Activated B cell treated with CpG ODN at 0.5 μM for 24 hours (primary cell): ENCODE measurements at regions not wholly inside any gene's neighbourhood (a gene's known extent, or its start where the extent isn't known, plus 50 kb on each side); places are given as distances from the start of the nearest gene placed in this dataset.

ENCODE experiments used
- ATAC-seq: fragments of 200-7000 bp; cut with Tn5 transposase; one replicate; pipeline ENCODE4 v1.10.0; 2021; ENCODE audit warnings: low read depth, mild to moderate bottlenecking, moderate library complexity
- CTCF ChIA-PET: fragments of 350-600 bp; sonication (Branson Sonifier 250); formaldehyde crosslinking; loops from one replicate; lab custom pipeline; 2021; ENCODE audit warnings: antibody characterized with exemption; lab: Charles Lee
- POLR2A ChIA-PET: fragments of 350-600 bp; sonication (Branson Sonifier 250); formaldehyde crosslinking; loops from one replicate; lab custom pipeline; 2021; ENCODE audit warnings: antibody characterized with exemption; lab: Charles Lee
- DNase-seq: peaks from one replicate; pipeline ENCODE4 v3.0.0; 2022
- H3K27ac Mint-ChIP-seq: one replicate; pipeline ENCODE4 v1.8.0; 2020; ENCODE audit warnings: mixed read lengths
- H3K27me3 Mint-ChIP-seq: one replicate; pipeline ENCODE4 v1.8.0; 2021; ENCODE audit warnings: mixed read lengths
- H3K36me3 Mint-ChIP-seq: one replicate; pipeline ENCODE4 v1.8.0; 2021; ENCODE audit warnings: low read depth, mixed read lengths
- H3K4me1 Mint-ChIP-seq: one replicate; pipeline ENCODE4 v1.8.0; 2021; ENCODE audit warnings: mixed read lengths
- H3K4me3 Mint-ChIP-seq: one replicate; pipeline ENCODE4 v1.8.0; 2020; ENCODE audit warnings: mild to moderate bottlenecking, mixed read lengths
- H3K9me3 Mint-ChIP-seq: one replicate; pipeline ENCODE4 v1.8.0; 2020; ENCODE audit warnings: mixed read lengths
- CTCF ChIP-seq: fragments of 200-600 bp; IDR thresholded peaks from one replicate; pipeline ENCODE4 v1.8.0; 2022; ENCODE audit warnings: antibody characterized with exemption, mild to moderate bottlenecking
- intact Hi-C: fragments of 100-400 bp; cut with micrococcal nuclease; formaldehyde crosslinking; loops from one replicate; pipeline ENCODE4 v1.15.1; 2024

GRCh38 chr6:54778731-54779130 is 67.8 kb upstream of the FAM83B start:
- no peak overlapping the region for H3K27ac Mint-ChIP-seq
- H3K4me3 Mint-ChIP-seq = no peak overlapping the region
- no peaks in the 10 kb centered on the region for H3K27me3 Mint-ChIP-seq
- ATAC-seq (no peak), DNase-seq (no peak)
- ChIA-PET CTCF (no interaction called here), POLR2A (no interaction called here)
- no peaks in the 10 kb centered on the region for H3K4me1 Mint-ChIP-seq
- intact Hi-C loops = no loop called here
- no peaks in the 10 kb centered on the region for H3K36me3 Mint-ChIP-seq
- TF ChIP-seq CTCF = no peak
- peaks cover 2% of the 10 kb centered on the region for H3K9me3 Mint-ChIP-seq

GRCh38 chr6:54784011-54784410 is 62.6 kb upstream of the FAM83B start:
- intact Hi-C loops = no loop called here
- no peak overlapping the region for H3K27ac Mint-ChIP-seq
- POLR2A ChIA-PET = no interaction called here
- ATAC-seq = no peak
- H3K9me3 Mint-ChIP-seq = peaks cover 2% of the 10 kb centered on the region
- CTCF ChIA-PET = no interaction called here
- no peak for TF ChIP-seq CTCF
- H3K4me1 Mint-ChIP-seq = no peaks in the 10 kb centered on the region
- no peak for DNase-seq
- no peaks in the 10 kb centered on the region for H3K27me3 Mint-ChIP-seq
- no peaks in the 10 kb centered on the region for H3K36me3 Mint-ChIP-seq
- no peak overlapping the region for H3K4me3 Mint-ChIP-seq

GRCh38 chr6:54786154-54786553 is 60.4 kb upstream of the FAM83B start:
- POLR2A ChIA-PET = no interaction called here

GRCh38 chr6:54787825-54788224 is 58.7 kb upstream of the FAM83B start:
- Mint-ChIP-seq H3K4me1 (no peaks in the 10 kb centered on the region), H3K36me3 (no peaks in the 10 kb centered on the region), H3K27me3 (no peaks in the 10 kb centered on the region), H3K4me3 (no peak overlapping the region), H3K27ac (no peak overlapping the region), H3K9me3 (peaks cover 5% of the 10 kb centered on the region)
- intact Hi-C loops = no loop called here
- ChIA-PET POLR2A (no interaction called here), CTCF (no interaction called here)
- ATAC-seq (no peak), DNase-seq (no peak)
- TF ChIP-seq CTCF = no peak

More at GRCh38 chr6:54786154-54786553, 60.4 kb upstream of the FAM83B start:
- ATAC-seq (no peak), DNase-seq (no peak)
- TF ChIP-seq CTCF = no peak
- CTCF ChIA-PET = no interaction called here
- H3K27me3 Mint-ChIP-seq = no peaks in the 10 kb centered on the region
- H3K4me3 Mint-ChIP-seq = no peak overlapping the region
- no peak overlapping the region for H3K27ac Mint-ChIP-seq
- no peaks in the 10 kb centered on the region for H3K36me3 Mint-ChIP-seq
- intact Hi-C loops = no loop called here
- peaks cover 5% of the 10 kb centered on the region for H3K9me3 Mint-ChIP-seq
- no peaks in the 10 kb centered on the region for H3K4me1 Mint-ChIP-seq
